Jurkat, Clone E6-1 (cell line): ENCODE measurements at regions not wholly inside any gene's neighbourhood (a gene's known extent, or its start where the extent isn't known, plus 50 kb on each side); places are given as distances from the start of the nearest gene placed in this dataset.

Experiments
- DNase-seq: peaks from one replicate; pipeline ENCODE4 v3.0.0-alpha.2; 2011; ENCODE audit warnings: low read depth, low spot score
- H3K4me3 ChIP-seq: 2 replicates; pipeline ENCODE4 v1.5.1; 2011; ENCODE audit warnings: mild to moderate bottlenecking, low read length, control low read depth, moderate library complexity

DNA sequence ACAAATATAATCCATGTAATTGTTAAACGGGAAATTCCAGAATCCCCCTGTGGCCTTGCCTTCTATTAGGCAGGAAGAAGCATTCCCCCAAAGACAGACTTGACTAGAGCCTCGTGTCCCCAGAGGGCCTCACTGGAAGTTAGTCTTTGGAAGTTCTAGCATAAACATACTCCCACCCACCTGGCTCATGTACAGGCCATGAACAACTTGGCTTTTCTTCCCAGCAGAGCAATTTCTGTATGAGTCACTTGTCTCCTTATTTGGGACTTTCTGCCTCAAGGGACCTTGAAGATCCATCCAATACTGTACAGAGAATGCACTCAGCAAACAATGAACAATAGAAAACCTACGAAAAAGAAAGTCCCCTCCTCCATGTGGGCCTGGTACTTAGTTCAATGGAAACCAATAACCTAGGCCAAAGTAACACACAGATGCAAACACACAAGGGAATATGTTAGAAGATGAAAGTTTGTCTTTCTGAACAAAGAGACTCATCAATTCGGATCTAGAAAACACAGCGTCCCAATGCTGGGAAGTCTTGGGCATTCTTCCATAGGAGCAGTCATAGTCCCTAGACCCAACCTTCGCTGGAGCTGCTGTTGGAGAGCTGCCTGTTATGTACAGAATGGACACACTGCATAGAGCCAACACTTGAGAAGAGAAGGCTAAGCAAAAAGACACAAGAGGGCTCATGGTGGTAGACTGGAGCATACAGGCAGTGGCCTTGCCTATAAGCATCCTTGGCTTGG is 303.5 kb downstream of the HRH4 start:
- no peak for DNase-seq

DNA sequence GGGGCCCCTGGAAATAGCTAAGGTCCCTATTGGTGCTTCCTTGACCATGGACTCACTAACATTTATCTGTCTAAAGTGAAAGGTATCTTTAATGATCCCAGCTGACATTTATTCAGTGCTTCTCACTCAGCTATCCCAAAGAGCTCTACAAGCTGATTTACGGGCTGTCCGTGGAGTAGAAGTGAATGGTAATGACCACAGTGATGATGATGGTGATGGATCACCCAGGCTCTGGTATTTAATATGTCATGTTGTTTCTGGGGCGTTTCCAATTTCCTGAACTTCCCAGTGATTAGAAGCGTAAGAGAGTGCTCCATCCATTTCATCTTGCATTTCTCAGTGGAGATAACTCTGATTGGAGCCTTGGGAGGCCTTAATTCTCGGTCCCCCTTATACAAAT is 304.3 kb downstream of the HRH4 start:
- H3K4me3 ChIP-seq = no peak overlapping the region
- no peak for DNase-seq

More for the DNA sequence above, 303.5 kb downstream of the HRH4 start:
- no peak overlapping the region for H3K4me3 ChIP-seq

DNA sequence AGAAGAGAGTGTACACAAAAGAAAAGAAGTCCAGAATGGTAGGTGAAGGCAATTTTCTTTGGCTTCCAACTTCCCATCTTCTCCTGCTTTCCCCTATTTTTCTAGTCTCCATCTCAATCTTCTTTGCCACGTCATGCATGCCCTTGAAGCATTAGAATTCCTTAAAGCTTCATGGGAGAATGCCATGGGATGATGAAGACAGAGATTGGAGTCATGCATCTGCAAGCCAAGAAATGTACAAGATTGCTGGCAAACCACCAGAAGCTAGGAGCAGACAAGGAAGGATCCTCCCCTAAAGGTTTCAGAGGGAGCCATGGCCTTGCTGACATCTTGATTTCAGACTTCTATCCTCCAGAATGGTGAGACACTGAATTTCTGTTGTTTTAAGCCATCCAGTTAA is 305.9 kb downstream of the HRH4 start:
- H3K4me3 ChIP-seq = no peak overlapping the region
- no peak for DNase-seq

DNA sequence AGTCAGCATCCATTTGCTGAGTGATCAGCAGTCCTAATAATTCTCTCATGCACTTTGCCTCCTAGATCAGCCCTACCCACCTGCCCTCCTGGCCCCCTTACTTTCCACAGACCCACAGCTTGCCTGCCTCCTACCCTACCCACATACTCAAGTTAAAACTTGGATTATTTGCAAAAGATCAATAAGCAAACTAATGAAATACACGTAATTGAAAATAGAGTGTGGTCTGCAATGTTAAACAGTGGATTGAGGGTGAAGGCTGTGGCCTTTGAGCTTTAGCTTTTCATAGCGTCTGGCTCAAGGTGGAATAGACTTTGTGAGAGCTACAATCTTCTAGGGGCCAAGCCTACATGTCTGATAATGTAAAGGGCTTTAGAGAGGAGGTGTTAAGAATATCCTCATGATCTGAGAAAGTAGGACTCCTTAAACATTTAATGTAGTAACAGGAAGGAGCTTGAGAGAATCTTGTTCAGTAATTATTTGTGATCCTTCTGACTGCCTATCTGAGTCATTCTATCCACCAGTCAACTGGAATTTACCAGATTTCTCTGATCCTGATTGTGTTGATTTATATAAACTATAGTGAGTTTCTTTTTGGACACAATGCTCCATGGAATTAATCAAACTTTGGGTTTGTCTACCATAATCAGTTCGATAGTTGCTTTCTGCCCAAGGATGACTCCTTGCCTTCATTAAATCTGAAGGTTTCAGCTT is 310.0 kb downstream of the HRH4 start:
- no peak overlapping the region for H3K4me3 ChIP-seq
- no peak for DNase-seq

DNA sequence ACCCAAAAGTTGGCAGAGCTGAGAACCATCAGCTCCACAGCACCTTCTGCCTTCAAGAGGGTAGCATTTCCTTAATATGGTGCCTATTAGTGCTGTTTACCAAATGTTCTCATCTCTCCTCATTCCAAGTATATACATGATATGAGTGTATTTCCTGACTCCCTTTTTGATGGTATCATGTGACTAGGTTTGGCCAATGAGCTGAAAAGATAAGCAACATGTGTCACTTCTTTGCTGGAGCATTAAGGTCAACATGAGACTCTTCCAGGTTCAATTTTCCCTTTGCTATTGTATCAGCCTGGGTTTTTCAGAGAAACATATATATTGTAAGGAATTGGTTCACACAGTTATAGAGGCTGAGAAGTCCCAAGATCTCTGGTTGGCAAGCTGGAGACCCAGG is 310.9 kb downstream of the HRH4 start:
- no peak overlapping the region for H3K4me3 ChIP-seq
- DNase-seq = no peak

DNA sequence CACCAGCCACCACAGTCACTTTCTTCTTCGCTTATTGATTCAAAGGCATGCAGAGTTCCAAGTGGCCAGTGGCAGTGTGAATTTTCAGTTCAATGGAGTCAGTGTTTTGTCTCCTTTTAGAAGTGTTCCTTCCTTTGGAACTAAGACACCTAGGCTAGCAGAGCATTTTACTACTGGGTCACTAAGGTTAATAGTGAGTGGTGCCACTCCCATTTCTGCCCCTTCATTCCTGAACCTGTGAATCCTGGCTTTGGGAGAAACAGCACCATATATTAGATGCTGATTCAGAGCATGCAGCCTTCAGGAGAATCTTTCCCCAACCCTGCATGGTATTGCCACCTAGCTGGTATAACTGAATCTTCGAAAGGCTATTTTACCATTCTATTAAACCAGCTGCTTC is 312.7 kb downstream of the HRH4 start:
- DNase-seq = no peak
- no peak overlapping the region for H3K4me3 ChIP-seq

DNA sequence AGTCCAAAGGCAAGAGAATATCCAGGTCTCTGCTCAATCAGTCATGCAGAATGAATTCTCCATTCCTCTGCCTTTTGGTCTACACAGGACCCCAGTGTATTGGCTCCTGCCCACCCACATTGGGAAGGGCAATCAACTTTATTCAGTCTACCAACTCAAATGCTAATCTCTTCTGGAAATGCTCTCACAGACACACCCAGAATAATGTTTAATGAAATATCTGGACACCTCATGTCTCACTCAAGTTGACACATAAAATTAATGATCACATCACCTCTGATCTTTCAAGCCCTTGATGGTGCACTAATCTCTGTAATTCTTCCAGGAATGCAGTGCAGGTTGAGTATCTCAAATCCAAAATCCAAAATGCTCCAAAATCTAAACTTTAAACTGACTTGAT is 315.6 kb downstream of the HRH4 start:
- H3K4me3 ChIP-seq = no peak overlapping the region
- no peak for DNase-seq

DNA sequence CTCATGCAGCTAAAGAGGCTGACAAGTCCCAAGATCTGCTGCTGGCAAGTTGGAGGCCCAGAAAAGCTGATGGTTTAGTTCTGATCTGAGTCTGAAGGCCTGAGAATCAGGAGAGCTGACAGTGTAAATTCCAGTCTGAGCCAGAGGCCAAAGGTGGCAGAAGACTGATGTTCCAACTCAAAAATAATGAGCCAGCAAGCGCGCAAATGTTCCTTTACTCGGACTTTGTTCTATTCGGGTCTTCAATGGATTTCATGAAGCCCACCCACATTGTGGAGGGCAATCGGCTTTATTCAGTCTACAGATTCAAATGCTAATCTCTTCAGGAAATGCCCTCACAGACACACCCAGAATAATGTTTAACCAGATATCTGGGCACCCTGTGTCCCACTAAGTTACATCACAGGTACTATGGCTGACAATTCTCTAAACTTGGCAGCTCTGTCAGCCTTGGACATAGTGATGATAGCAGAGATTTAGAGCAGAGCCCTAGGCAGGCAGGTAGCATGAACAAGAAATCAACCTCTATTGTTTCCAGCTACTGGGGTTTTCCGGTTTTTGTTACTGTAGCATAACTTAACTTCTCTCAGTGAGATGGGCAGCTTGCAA is 318.5 kb downstream of the HRH4 start:
- DNase-seq = no peak
- no peak overlapping the region for H3K4me3 ChIP-seq

DNA sequence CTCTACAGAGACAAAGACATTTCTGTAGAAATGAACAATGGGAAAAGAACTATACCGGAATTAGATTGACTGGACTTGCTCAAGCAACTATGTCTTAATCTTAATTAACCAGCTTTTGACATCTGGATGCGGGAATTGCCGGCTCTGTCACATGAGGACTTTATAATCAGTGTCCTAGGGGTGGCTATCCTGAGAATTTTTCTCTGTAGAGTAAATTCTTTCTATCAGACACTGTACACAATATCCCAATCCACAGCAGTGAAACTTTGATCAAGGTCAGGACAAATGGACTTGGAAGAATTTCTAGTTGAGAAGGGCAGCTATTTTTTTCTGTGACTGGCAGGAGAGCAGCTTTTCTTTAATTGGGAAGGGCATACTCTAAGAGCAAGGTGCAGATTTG is 322.1 kb downstream of the HRH4 start:
- no peak overlapping the region for H3K4me3 ChIP-seq
- no peak for DNase-seq

DNA sequence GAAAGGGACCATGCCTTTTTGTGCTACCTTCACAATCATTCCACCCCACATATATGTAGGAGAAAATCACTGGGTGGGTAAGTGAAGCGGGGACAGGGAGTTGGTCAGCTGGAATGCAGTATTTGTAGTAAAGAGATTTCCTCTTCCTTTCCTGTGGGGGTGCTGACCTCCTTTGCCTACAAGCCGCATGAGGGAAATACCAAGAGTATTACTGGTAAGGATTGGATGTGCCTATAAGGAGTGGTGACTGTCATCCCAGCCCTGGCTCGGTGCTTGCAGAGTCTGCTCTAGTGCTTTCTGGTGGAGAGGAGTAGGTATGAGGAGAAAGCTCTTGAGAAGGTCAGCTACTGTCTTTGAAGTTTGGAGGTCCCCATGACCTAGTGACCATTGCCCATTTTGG is 324.6 kb downstream of the HRH4 start:
- H3K4me3 ChIP-seq = no peak overlapping the region
- DNase-seq = no peak

DNA sequence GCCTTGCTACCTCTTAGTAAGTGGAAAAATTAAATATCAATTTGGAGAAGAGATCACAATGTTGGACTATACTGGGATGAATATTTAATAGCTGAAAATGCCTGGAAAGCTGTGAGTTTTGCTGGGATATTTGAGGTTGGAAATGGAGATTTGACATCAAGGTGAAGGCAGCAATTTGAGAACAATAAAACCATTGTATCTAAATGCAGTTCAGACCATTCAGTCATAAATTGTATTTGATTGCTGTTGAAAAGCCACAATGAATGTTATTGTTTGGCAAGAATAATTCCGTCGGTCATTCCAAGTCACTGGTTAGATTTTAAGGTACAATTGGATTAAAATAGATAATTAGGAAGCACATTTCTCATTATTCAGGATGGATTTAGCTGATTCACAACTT is 325.6 kb downstream of the HRH4 start:
- H3K4me3 ChIP-seq = no peak overlapping the region
- no peak for DNase-seq

DNA sequence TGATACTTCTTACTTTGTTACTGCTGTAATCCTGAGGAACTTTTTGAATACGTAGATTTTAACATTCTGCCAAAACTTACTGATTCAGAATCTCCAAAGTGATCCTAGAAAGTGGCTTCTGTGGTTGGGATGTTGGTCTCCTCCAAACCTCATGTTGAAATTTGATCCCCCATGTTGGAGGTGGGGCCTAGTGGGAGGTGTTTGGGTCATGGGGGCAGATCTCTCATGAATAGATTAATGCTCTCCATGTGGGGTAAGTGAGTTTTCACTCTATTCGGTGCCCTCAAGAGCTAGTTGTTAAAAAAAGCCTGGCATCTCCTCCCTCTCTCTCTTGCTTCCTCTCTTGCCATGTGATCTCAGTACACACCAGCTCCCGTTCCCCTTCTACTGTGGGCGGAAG is 329.9 kb downstream of the HRH4 start:
- H3K4me3 ChIP-seq = no peak overlapping the region
- DNase-seq = no peak

DNA sequence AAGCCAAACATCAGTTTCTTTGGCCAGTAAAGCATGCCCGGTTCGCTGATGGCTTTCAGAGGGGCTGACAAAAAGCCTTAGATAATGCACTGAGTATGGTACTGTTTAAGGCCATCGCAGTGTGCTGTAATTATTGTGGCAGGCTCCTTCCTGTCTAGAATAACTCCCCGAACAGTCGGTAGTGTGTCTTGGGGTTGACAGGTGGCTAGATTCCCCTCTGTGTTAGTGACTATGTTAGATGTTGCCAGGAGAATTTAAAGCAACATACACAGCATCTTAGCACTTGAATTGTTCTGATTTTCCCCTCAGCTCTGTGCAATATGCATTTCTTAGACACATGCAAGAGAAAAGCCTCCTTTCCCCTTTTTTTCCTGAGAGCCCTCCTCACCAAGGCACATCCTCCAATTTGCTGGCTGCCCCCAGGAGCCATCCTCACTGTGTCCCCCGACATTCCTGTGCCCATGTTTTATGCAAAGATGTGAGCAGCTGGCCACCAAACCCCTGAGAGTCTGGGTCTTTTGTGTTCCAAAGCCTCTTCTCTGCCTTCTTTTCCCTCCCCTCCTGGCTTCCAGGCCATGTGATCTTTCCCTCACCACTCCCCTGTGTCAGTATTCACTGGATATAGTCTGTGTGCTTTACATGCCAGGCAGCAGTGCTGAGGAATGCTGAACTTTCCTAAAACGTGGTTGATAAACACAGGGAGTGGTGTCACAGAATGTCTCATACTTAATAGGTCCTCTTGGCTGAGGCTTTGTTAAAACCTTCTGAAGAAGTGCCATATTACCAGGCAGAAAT is 331.5 kb downstream of the HRH4 start:
- DNase-seq = no peak
- H3K4me3 ChIP-seq = no peak overlapping the region

DNA sequence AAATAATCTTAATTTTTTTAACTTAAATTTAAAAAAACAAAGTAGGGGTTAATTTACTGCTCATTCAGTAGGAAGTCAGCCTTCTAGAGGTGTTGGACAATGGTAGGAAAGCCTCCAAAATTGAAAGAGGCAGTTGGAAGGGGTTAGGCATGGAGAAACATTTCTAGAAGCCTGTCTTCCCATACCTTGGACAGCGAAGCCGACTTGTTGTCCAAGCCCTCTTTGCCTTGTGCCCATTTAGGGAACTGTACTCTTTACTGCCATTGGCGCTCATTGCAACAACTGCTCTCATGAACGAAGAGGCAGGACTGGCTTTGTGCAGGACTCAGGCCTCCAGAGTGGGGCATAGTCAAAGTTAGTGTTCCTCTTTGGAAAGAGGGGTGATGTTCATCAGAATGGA is 333.3 kb downstream of the HRH4 start:
- no peak overlapping the region for H3K4me3 ChIP-seq
- no peak for DNase-seq

DNA sequence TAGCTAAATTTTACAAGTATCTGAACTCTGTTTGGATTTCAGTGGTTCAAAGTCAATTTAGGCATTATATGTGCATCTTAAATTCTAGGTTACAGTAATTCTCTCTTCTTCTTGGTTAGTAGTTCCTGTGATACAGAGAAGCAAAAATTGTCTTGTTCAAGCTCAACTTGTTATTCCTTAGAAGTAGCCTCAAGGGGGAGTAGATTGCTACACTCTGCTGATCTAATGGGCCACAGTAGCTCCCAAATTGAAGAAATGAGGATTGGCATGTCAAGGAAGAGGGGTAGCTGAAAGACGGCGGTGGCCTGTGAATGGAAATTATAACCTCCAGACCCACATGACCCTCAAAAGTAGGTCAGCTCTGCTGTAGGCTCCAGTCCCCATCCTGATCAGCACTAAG is 334.7 kb downstream of the HRH4 start:
- H3K4me3 ChIP-seq = no peak overlapping the region
- DNase-seq = no peak

DNA sequence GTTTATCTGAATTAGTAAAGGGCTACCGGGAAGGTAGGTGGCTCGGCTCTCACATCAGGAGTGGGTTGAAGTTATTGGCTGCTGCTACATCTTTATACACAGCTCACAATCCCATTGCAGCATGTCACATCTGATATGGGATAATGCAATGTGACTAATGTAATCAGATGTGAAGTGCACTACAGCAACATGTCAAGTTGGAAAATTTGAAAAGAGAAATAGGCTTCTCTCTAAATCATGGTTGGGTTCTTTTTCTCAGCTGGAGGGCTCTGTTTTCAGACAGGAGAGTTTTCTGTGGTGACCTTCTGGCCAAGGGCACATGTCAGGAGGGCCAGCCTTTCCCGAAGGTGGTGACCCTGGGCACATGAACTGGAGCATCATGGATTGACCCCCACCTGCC is 337.5 kb downstream of the HRH4 start:
- no peak for DNase-seq
- H3K4me3 ChIP-seq = no peak overlapping the region

DNA sequence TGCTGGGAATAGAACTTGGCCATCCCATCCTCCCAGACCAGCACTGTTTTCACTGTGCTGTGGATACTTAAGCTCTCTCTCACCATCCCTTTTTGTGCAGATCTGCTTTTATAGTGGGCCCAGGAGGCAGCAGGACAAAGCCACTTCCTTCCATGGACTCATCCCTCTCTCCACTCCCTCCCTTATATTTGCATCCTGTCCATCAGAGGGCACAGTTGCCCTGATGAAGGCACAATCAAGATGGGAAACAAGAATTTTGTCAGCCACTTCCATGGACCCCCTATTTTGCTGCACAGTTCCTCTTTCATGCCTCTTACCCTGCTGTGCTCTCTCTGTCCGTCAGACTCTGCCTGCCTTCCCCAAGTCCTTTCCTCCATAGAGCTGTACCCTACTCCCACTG is 338.7 kb downstream of the HRH4 start:
- no peak for DNase-seq

DNA sequence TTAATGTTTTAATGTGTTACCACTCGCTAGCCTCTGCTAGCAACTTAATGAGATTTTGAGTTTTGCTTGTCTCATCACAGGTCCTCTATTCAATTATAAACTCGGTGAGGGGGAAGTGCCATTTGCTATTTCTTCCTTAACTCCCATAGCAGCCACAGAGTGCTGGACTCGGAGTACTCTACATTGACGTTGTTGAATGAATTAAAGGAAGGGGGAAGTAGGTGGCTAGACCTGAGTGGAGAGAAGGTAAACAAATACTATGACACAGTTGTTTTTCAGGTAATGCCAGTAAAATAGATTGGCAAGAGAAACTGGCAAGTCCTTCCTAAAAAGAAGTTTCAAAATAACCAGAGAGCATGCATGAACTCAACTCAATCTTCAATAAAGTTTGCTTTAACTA is 339.3 kb downstream of the HRH4 start:
- H3K4me3 ChIP-seq = no peak overlapping the region
- no peak for DNase-seq

More for the DNA sequence above, 338.7 kb downstream of the HRH4 start:
- H3K4me3 ChIP-seq = no peak overlapping the region

DNA sequence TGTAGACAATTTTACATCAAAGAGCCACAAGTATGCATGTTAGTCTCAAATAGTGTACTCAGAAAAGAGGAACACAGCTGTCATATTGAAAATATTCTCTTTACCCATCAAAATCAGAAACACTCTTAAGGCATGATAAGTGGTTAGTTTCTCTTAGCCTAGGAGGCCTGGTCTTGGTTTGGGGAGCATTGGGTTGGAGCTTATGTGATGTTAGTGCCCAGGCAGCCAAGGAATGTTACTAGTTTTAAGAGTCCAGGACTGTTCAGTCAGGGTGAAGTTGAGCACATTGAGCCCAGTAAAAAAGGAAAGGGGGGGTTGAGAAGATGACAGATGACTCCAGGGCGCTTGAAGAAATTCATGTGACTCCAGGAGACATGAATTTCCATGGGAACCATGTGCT is 340.6 kb downstream of the HRH4 start:
- H3K4me3 ChIP-seq = no peak overlapping the region
- no peak for DNase-seq

DNA sequence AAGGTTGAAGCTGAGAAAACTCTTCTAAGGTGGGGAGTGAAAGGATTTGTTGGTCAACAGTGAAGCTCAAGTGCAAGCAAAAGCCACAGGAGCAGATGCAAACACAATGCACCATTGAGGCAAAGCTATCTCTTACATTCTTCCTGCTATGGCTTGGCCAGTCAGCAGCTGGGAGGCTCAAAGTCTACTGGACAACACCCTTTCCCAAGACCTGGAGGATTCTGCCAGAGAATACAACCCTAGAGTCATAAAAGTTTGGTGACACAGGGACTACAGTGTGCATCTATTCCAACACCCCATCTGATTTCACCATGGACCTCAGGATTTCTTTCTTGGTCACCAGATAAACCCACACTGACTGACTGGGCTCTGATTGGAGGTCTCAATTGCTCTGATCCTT is 342.0 kb downstream of the HRH4 start:
- no peak overlapping the region for H3K4me3 ChIP-seq
- no peak for DNase-seq
